ENCODE measurements at regions not wholly inside any gene's neighbourhood (a gene's known extent, or its start where the extent isn't known, plus 50 kb on each side); places are given as distances from the start of the nearest gene placed in this dataset.

- no peak for TF ChIP-seq MAX (IDR thresholded peaks at IDR 0.05)
- TF ChIP-seq TEAD4 (IDR thresholded peaks at IDR 0.05) = no peak
- no peak for TF ChIP-seq REST (IDR thresholded peaks at IDR 0.05; ENCODE audit: low read depth)
- no peak for TF ChIP-seq EP300 (IDR thresholded peaks at IDR 0.05; ENCODE audit: borderline replicate concordance)
Observed at GRCh38 chr6:68025764-68026163, 609.3 kb upstream of the ADGRB3 start.

GRCh38 chr6:68024570-68025269, 610.4 kb upstream of the ADGRB3 start:
- no peak for TF ChIP-seq EGR1 (IDR thresholded peaks at IDR 0.05)
- no peak for TF ChIP-seq EP300 (IDR thresholded peaks at IDR 0.05; ENCODE audit: borderline replicate concordance)
- no peak for TF ChIP-seq ZBTB7A (IDR thresholded peaks at IDR 0.05; ENCODE audit: low read depth)
- no peak for TF ChIP-seq TCF12 (IDR thresholded peaks at IDR 0.05; ENCODE audit: low read depth)
- TF ChIP-seq CEBPB (IDR thresholded peaks at IDR 0.05) = no peak
- TF ChIP-seq CREB1 (IDR thresholded peaks at IDR 0.05; ENCODE audit: low read depth) = no peak
- no peak for TF ChIP-seq TAF1 (IDR thresholded peaks at IDR 0.05; ENCODE audit: low read depth)
- no peak for TF ChIP-seq TEAD4 (IDR thresholded peaks at IDR 0.05)
- no peak for TF ChIP-seq REST (IDR thresholded peaks at IDR 0.05; ENCODE audit: low read depth)
- no peak for TF ChIP-seq USF1 (IDR thresholded peaks at IDR 0.05)
- no peak for TF ChIP-seq RAD21 (IDR thresholded peaks at IDR 0.05; ENCODE audit: low read depth)
- TF ChIP-seq NFIC (IDR thresholded peaks at IDR 0.05) = no peak
- no peak for TF ChIP-seq YY1 (IDR thresholded peaks at IDR 0.05; ENCODE audit: low read depth)
- no peak for TF ChIP-seq FOXM1 (IDR thresholded peaks at IDR 0.05; ENCODE audit: borderline replicate concordance, low read depth)
- TF ChIP-seq MAX (IDR thresholded peaks at IDR 0.05) = no peak

- TF ChIP-seq CREB1 (IDR thresholded peaks at IDR 0.05; ENCODE audit: low read depth) (no peak), NFIC (IDR thresholded peaks at IDR 0.05) (no peak)
Observed at GRCh38 chr6:68013780-68014515, 621.1 kb upstream of the ADGRB3 start.

GRCh38 chr6:68012822-68013221, 622.3 kb upstream of the ADGRB3 start:
- TF ChIP-seq CEBPB (IDR thresholded peaks at IDR 0.05) = no peak
- no peak for TF ChIP-seq FOXM1 (IDR thresholded peaks at IDR 0.05; ENCODE audit: borderline replicate concordance, low read depth)
- no peak for TF ChIP-seq USF1 (IDR thresholded peaks at IDR 0.05)
- TF ChIP-seq EP300 (IDR thresholded peaks at IDR 0.05; ENCODE audit: borderline replicate concordance) = no peak
- TF ChIP-seq TAF1 (IDR thresholded peaks at IDR 0.05; ENCODE audit: low read depth) = no peak
- TF ChIP-seq RAD21 (IDR thresholded peaks at IDR 0.05; ENCODE audit: low read depth) = no peak
- no peak for TF ChIP-seq CREB1 (IDR thresholded peaks at IDR 0.05; ENCODE audit: low read depth)
- no peak for TF ChIP-seq NFIC (IDR thresholded peaks at IDR 0.05)
- no peak for TF ChIP-seq MAX (IDR thresholded peaks at IDR 0.05)

GRCh38 chr6:68010936-68011335, 624.1 kb upstream of the ADGRB3 start:
- no peak for TF ChIP-seq RAD21 (IDR thresholded peaks at IDR 0.05; ENCODE audit: low read depth)
- no peak for TF ChIP-seq FOXM1 (IDR thresholded peaks at IDR 0.05; ENCODE audit: borderline replicate concordance, low read depth)
- no peak for TF ChIP-seq TEAD4 (IDR thresholded peaks at IDR 0.05)
- TF ChIP-seq EGR1 (IDR thresholded peaks at IDR 0.05) = no peak
- TF ChIP-seq TAF1 (IDR thresholded peaks at IDR 0.05; ENCODE audit: low read depth) = no peak
- TF ChIP-seq YY1 (IDR thresholded peaks at IDR 0.05; ENCODE audit: low read depth) = no peak
- no peak for TF ChIP-seq ZBTB7A (IDR thresholded peaks at IDR 0.05; ENCODE audit: low read depth)
- no peak for TF ChIP-seq MAX (IDR thresholded peaks at IDR 0.05)
- no peak for TF ChIP-seq EP300 (IDR thresholded peaks at IDR 0.05; ENCODE audit: borderline replicate concordance)
- no peak for TF ChIP-seq NFIC (IDR thresholded peaks at IDR 0.05)
- no peak for TF ChIP-seq CEBPB (IDR thresholded peaks at IDR 0.05)
- TF ChIP-seq CREB1 (IDR thresholded peaks at IDR 0.05; ENCODE audit: low read depth) = no peak
